ENCODE measurements at regions not wholly inside any gene's neighbourhood (a gene's known extent, or its start where the extent isn't known, plus 50 kb on each side); places are given as distances from the start of the nearest gene placed in this dataset.

DNA sequence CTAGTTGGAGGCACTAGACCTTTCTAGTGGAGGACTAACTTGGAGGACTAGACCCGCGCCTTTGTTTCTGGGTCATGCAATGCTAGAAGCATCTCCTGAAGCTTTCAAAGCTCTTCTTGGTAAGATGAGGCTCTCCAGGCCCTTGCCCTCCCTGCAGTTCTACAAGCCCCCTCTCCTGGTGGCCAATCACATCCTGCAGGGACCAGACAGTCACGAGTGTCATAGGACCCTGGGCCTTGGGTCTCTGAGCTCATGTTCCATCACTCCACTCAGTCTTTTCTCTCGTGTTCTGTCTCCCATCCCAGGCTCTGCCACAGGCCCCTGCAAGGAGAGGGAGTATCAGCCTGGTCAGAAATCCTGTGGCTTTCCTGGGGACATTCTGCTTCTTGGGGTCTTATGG, 119.6 kb downstream of the CYLD start:
- DNase-seq (ENCODE audit: low read depth, low spot score) (no peak), FAIRE-seq (no peak)
- Histone ChIP-seq H3K27ac (ENCODE audit: insufficient read depth, low read depth, low read length) (no peak overlapping the region), H3K4me1 (ENCODE audit: control insufficient read depth, extremely low read depth, insufficient read depth, low read length) (no peaks in the 10 kb centered on the region), H3K4me3 (replicated peaks in 1 of 3; ENCODE audit: insufficient read depth in 1 of 3, low read depth in 1 of 3, low read length in 3 of 3) (no peak overlapping the region), H3K9ac (replicated peaks; ENCODE audit: extremely low read depth, insufficient read depth, low read length) (no peak overlapping the region), H3K9me3 (replicated peaks; ENCODE audit: control insufficient read depth, insufficient read depth, low read length) (peaks cover 1% of the 10 kb centered on the region), H2AFZ (ENCODE audit: low read depth, low read length) (no peak overlapping the region), H3K9me1 (replicated peaks; ENCODE audit: control insufficient read depth, extremely low read depth, insufficient read depth, low read length) (no peaks in the 10 kb centered on the region), H3K4me2 (ENCODE audit: insufficient read depth, low read length) (no peak overlapping the region), H3K36me3 (ENCODE audit: control insufficient read depth in 2 of 2, extremely low read depth in 1 of 2, insufficient read depth in 2 of 2, low read length in 2 of 2) (no peaks in the 10 kb centered on the region), H4K20me1 (replicated peaks; ENCODE audit: control insufficient read depth, extremely low read depth, insufficient read depth, low read length) (no peaks in the 10 kb centered on the region), H3K27me3 (ENCODE audit: control insufficient read depth in 2 of 2, insufficient read depth in 2 of 2, low read length in 2 of 2) (no peaks in the 10 kb centered on the region), H3K79me2 (ENCODE audit: control insufficient read depth, insufficient read depth, low read length) (no peaks in the 10 kb centered on the region)
- BruUV-seq (replicated peaks) = no TSS peak
- TF ChIP-seq FOS (IDR thresholded peaks at IDR 0.05; ENCODE audit: borderline replicate concordance, insufficient read depth, low read length) (no peak), MYC (IDR thresholded peaks at IDR 0.05; ENCODE audit: low read depth, low read length) (no peak), GATA2 (IDR thresholded peaks at IDR 0.05; ENCODE audit: insufficient read depth, insufficient read length, low read depth, low read length) (no peak), POLR2A (IDR thresholded peaks at IDR 0.05; ENCODE audit: low read depth, low read length) (no peak), EZH2 (IDR thresholded peaks at IDR 0.05; ENCODE audit: borderline replicate concordance, low read depth, low read length, severe bottlenecking) (no peak), JUN (IDR thresholded peaks at IDR 0.05; ENCODE audit: borderline replicate concordance, insufficient read depth, insufficient read length, low read depth) (no peak), POLR2AphosphoS5 (IDR thresholded peaks at IDR 0.05; ENCODE audit: insufficient read depth, low read depth, low read length) (no peak)
- TF ChIP-seq, protein P1, sequence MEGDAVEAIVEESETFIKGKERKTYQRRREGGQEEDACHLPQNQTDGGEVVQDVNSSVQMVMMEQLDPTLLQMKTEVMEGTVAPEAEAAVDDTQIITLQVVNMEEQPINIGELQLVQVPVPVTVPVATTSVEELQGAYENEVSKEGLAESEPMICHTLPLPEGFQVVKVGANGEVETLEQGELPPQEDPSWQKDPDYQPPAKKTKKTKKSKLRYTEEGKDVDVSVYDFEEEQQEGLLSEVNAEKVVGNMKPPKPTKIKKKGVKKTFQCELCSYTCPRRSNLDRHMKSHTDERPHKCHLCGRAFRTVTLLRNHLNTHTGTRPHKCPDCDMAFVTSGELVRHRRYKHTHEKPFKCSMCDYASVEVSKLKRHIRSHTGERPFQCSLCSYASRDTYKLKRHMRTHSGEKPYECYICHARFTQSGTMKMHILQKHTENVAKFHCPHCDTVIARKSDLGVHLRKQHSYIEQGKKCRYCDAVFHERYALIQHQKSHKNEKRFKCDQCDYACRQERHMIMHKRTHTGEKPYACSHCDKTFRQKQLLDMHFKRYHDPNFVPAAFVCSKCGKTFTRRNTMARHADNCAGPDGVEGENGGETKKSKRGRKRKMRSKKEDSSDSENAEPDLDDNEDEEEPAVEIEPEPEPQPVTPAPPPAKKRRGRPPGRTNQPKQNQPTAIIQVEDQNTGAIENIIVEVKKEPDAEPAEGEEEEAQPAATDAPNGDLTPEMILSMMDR (IDR thresholded peaks at IDR 0.05; ENCODE audit: extremely low read depth in 1 of 2, insufficient read depth in 1 of 2, low read depth in 1 of 2, low read length in 2 of 2) = no peak
- TF ChIP-seq, protein P2, sequence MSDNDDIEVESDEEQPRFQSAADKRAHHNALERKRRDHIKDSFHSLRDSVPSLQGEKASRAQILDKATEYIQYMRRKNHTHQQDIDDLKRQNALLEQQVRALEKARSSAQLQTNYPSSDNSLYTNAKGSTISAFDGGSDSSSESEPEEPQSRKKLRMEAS (IDR thresholded peaks at IDR 0.05; ENCODE audit: insufficient read depth, insufficient read length) = no peak
- intact Hi-C loops (cut with micrococcal nuclease) (no loop called here), dilution Hi-C loops (cut with MboI; ENCODE audit: extremely low pct_ligation_motif_present, low sequenced_read_pairs) (no loop called here)
- CTCF ChIA-PET = no interaction called here
- POLR2A ChIA-PET = no interaction called here

Data from endothelial cell of umbilical vein (primary cell).